ENCODE measurements at regions not wholly inside any gene's neighbourhood (a gene's known extent, or its start where the extent isn't known, plus 50 kb on each side); places are given as distances from the start of the nearest gene placed in this dataset.

GRCh38 chr5:82562696-82563240 is 284.6 kb upstream of the RPS23 start:
- Histone ChIP-seq H3K27me3 (ENCODE audit: control insufficient read depth in 3 of 3, insufficient read depth in 3 of 3, low read length in 3 of 3) (no peaks in the 10 kb centered on the region), H3K4me1 (ENCODE audit: control insufficient read depth in 3 of 3, insufficient read depth in 3 of 3, low read length in 3 of 3) (no peaks in the 10 kb centered on the region), H3K9ac (ENCODE audit: low read depth in 1 of 3, low read length in 3 of 3) (no peak overlapping the region), H3K36me3 (ENCODE audit: control insufficient read depth in 3 of 3, insufficient read depth in 3 of 3, low read length in 3 of 3) (no peaks in the 10 kb centered on the region), H3K9me3 (ENCODE audit: control insufficient read depth in 3 of 3, low read length in 3 of 3) (no peaks in the 10 kb centered on the region), H3K4me3 (ENCODE audit: low read length in 3 of 3) (no peak overlapping the region), H3K27ac (ENCODE audit: low read depth, low read length) (no peak overlapping the region)

GRCh38 chr5:82561797-82562196 is 283.6 kb upstream of the RPS23 start:
- Histone ChIP-seq H3K36me3 (ENCODE audit: control insufficient read depth in 3 of 3, insufficient read depth in 3 of 3, low read length in 3 of 3) (no peaks in the 10 kb centered on the region), H3K27me3 (ENCODE audit: control insufficient read depth in 3 of 3, insufficient read depth in 3 of 3, low read length in 3 of 3) (no peaks in the 10 kb centered on the region), H3K9ac (ENCODE audit: low read depth in 1 of 3, low read length in 3 of 3) (no peak overlapping the region), H3K27ac (ENCODE audit: low read depth, low read length) (no peak overlapping the region), H3K4me3 (ENCODE audit: low read length in 3 of 3) (no peak overlapping the region), H3K4me1 (ENCODE audit: control insufficient read depth in 3 of 3, insufficient read depth in 3 of 3, low read length in 3 of 3) (no peaks in the 10 kb centered on the region), H3K9me3 (ENCODE audit: control insufficient read depth in 3 of 3, low read length in 3 of 3) (no peaks in the 10 kb centered on the region)

- H3K27ac ChIP-seq (ENCODE audit: low read depth, low read length), result no peak overlapping the region
- H3K27me3 ChIP-seq (ENCODE audit: control insufficient read depth in 3 of 3, insufficient read depth in 3 of 3, low read length in 3 of 3), result no peaks in the 10 kb centered on the region
- H3K36me3 ChIP-seq (ENCODE audit: control insufficient read depth in 3 of 3, insufficient read depth in 3 of 3, low read length in 3 of 3), result no peaks in the 10 kb centered on the region
- H3K9me3 ChIP-seq (ENCODE audit: control insufficient read depth in 3 of 3, low read length in 3 of 3), result no peaks in the 10 kb centered on the region
- H3K4me3 ChIP-seq (ENCODE audit: low read length in 3 of 3), result no peak overlapping the region
- H3K9ac ChIP-seq (ENCODE audit: low read depth in 1 of 3, low read length in 3 of 3), result no peak overlapping the region
- no peaks in the 10 kb centered on the region for H3K4me1 ChIP-seq (ENCODE audit: control insufficient read depth in 3 of 3, insufficient read depth in 3 of 3, low read length in 3 of 3)
These were observed 282.8 kb upstream of the RPS23 start for GRCh38 chr5:82560969-82561368.

GRCh38 chr5:82560561-82560960 is 282.4 kb upstream of the RPS23 start:
- no peaks in the 10 kb centered on the region for H3K4me1 ChIP-seq (ENCODE audit: control insufficient read depth in 3 of 3, insufficient read depth in 3 of 3, low read length in 3 of 3)
- no peak overlapping the region for H3K9ac ChIP-seq (ENCODE audit: low read depth in 1 of 3, low read length in 3 of 3)
- no peaks in the 10 kb centered on the region for H3K9me3 ChIP-seq (ENCODE audit: control insufficient read depth in 3 of 3, low read length in 3 of 3)
- no peak overlapping the region for H3K27ac ChIP-seq (ENCODE audit: low read depth, low read length)
- no peak overlapping the region for H3K4me3 ChIP-seq (ENCODE audit: low read length in 3 of 3)
- H3K27me3 ChIP-seq (ENCODE audit: control insufficient read depth in 3 of 3, insufficient read depth in 3 of 3, low read length in 3 of 3), result no peaks in the 10 kb centered on the region
- no peaks in the 10 kb centered on the region for H3K36me3 ChIP-seq (ENCODE audit: control insufficient read depth in 3 of 3, insufficient read depth in 3 of 3, low read length in 3 of 3)

- no peak overlapping the region for H3K27ac ChIP-seq (ENCODE audit: low read depth, low read length)
- no peak overlapping the region for H3K4me3 ChIP-seq (ENCODE audit: low read length in 3 of 3)
- H3K36me3 ChIP-seq (ENCODE audit: control insufficient read depth in 3 of 3, insufficient read depth in 3 of 3, low read length in 3 of 3), result no peaks in the 10 kb centered on the region
- no peak overlapping the region for H3K9ac ChIP-seq (ENCODE audit: low read depth in 1 of 3, low read length in 3 of 3)
- no peaks in the 10 kb centered on the region for H3K27me3 ChIP-seq (ENCODE audit: control insufficient read depth in 3 of 3, insufficient read depth in 3 of 3, low read length in 3 of 3)
- H3K4me1 ChIP-seq (ENCODE audit: control insufficient read depth in 3 of 3, insufficient read depth in 3 of 3, low read length in 3 of 3), result no peaks in the 10 kb centered on the region
- H3K9me3 ChIP-seq (ENCODE audit: control insufficient read depth in 3 of 3, low read length in 3 of 3), result no peaks in the 10 kb centered on the region
These were observed 273.8 kb upstream of the RPS23 start for GRCh38 chr5:82551840-82552385.

GRCh38 chr5:82551192-82551591 is 273.0 kb upstream of the RPS23 start:
- H3K27me3 ChIP-seq (ENCODE audit: control insufficient read depth in 3 of 3, insufficient read depth in 3 of 3, low read length in 3 of 3), result no peaks in the 10 kb centered on the region
- no peaks in the 10 kb centered on the region for H3K4me1 ChIP-seq (ENCODE audit: control insufficient read depth in 3 of 3, insufficient read depth in 3 of 3, low read length in 3 of 3)
- H3K27ac ChIP-seq (ENCODE audit: low read depth, low read length), result no peak overlapping the region
- no peak overlapping the region for H3K4me3 ChIP-seq (ENCODE audit: low read length in 3 of 3)
- no peak overlapping the region for H3K9ac ChIP-seq (ENCODE audit: low read depth in 1 of 3, low read length in 3 of 3)
- no peaks in the 10 kb centered on the region for H3K36me3 ChIP-seq (ENCODE audit: control insufficient read depth in 3 of 3, insufficient read depth in 3 of 3, low read length in 3 of 3)
- H3K9me3 ChIP-seq (ENCODE audit: control insufficient read depth in 3 of 3, low read length in 3 of 3), result no peaks in the 10 kb centered on the region

- Histone ChIP-seq H3K9me3 (ENCODE audit: control insufficient read depth in 3 of 3, low read length in 3 of 3) (no peaks in the 10 kb centered on the region), H3K27ac (ENCODE audit: low read depth, low read length) (no peak overlapping the region), H3K27me3 (ENCODE audit: control insufficient read depth in 3 of 3, insufficient read depth in 3 of 3, low read length in 3 of 3) (no peaks in the 10 kb centered on the region), H3K36me3 (ENCODE audit: control insufficient read depth in 3 of 3, insufficient read depth in 3 of 3, low read length in 3 of 3) (no peaks in the 10 kb centered on the region), H3K9ac (ENCODE audit: low read depth in 1 of 3, low read length in 3 of 3) (no peak overlapping the region), H3K4me3 (ENCODE audit: low read length in 3 of 3) (no peak overlapping the region), H3K4me1 (ENCODE audit: control insufficient read depth in 3 of 3, insufficient read depth in 3 of 3, low read length in 3 of 3) (no peaks in the 10 kb centered on the region)
These were observed 271.1 kb upstream of the RPS23 start for GRCh38 chr5:82549263-82549662.

GRCh38 chr5:82544004-82544403 is 265.9 kb upstream of the RPS23 start:
- H3K9me3 ChIP-seq (ENCODE audit: control insufficient read depth in 3 of 3, low read length in 3 of 3), result no peaks in the 10 kb centered on the region
- no peaks in the 10 kb centered on the region for H3K36me3 ChIP-seq (ENCODE audit: control insufficient read depth in 3 of 3, insufficient read depth in 3 of 3, low read length in 3 of 3)

GRCh38 chr5:82540301-82540700 is 262.1 kb upstream of the RPS23 start:
- Histone ChIP-seq H3K9ac (ENCODE audit: low read depth in 1 of 3, low read length in 3 of 3) (no peak overlapping the region), H3K27me3 (ENCODE audit: control insufficient read depth in 3 of 3, insufficient read depth in 3 of 3, low read length in 3 of 3) (no peaks in the 10 kb centered on the region), H3K9me3 (ENCODE audit: control insufficient read depth in 3 of 3, low read length in 3 of 3) (no peaks in the 10 kb centered on the region), H3K36me3 (ENCODE audit: control insufficient read depth in 3 of 3, insufficient read depth in 3 of 3, low read length in 3 of 3) (no peaks in the 10 kb centered on the region), H3K4me1 (ENCODE audit: control insufficient read depth in 3 of 3, insufficient read depth in 3 of 3, low read length in 3 of 3) (no peaks in the 10 kb centered on the region), H3K4me3 (ENCODE audit: low read length in 3 of 3) (no peak overlapping the region), H3K27ac (ENCODE audit: low read depth, low read length) (no peak overlapping the region)

More at GRCh38 chr5:82544004-82544403, 265.9 kb upstream of the RPS23 start:
- Histone ChIP-seq H3K4me3 (ENCODE audit: low read length in 3 of 3) (no peak overlapping the region), H3K27me3 (ENCODE audit: control insufficient read depth in 3 of 3, insufficient read depth in 3 of 3, low read length in 3 of 3) (no peaks in the 10 kb centered on the region), H3K9ac (ENCODE audit: low read depth in 1 of 3, low read length in 3 of 3) (no peak overlapping the region), H3K4me1 (ENCODE audit: control insufficient read depth in 3 of 3, insufficient read depth in 3 of 3, low read length in 3 of 3) (no peaks in the 10 kb centered on the region), H3K27ac (ENCODE audit: low read depth, low read length) (no peak overlapping the region)

GRCh38 chr5:82538339-82539034 is 260.3 kb upstream of the RPS23 start:
- Histone ChIP-seq H3K9ac (ENCODE audit: low read depth in 1 of 3, low read length in 3 of 3) (no peak overlapping the region), H3K27me3 (ENCODE audit: control insufficient read depth in 3 of 3, insufficient read depth in 3 of 3, low read length in 3 of 3) (no peaks in the 10 kb centered on the region), H3K36me3 (ENCODE audit: control insufficient read depth in 3 of 3, insufficient read depth in 3 of 3, low read length in 3 of 3) (no peaks in the 10 kb centered on the region), H3K4me1 (ENCODE audit: control insufficient read depth in 3 of 3, insufficient read depth in 3 of 3, low read length in 3 of 3) (no peaks in the 10 kb centered on the region), H3K27ac (ENCODE audit: low read depth, low read length) (no peak overlapping the region), H3K9me3 (ENCODE audit: control insufficient read depth in 3 of 3, low read length in 3 of 3) (no peaks in the 10 kb centered on the region), H3K4me3 (ENCODE audit: low read length in 3 of 3) (no peak overlapping the region)

Measured in skeletal muscle tissue (tissue), 3 donors.